ENCODE measurements at regions not wholly inside any gene's neighbourhood (a gene's known extent, or its start where the extent isn't known, plus 50 kb on each side); places are given as distances from the start of the nearest gene placed in this dataset.

GRCh38 chr1:88230126-88230525 is 453.9 kb upstream of the PKN2 start:
- TF ChIP-seq CTCF (IDR thresholded peaks at IDR 0.05) (no peak), POLR2A (IDR thresholded peaks at IDR 0.05) (no peak), EP300 (IDR thresholded peaks at IDR 0.05) (no peak)
